GM12878 (cell line): ENCODE measurements at regions not wholly inside any gene's neighbourhood (a gene's known extent, or its start where the extent isn't known, plus 50 kb on each side); places are given as distances from the start of the nearest gene placed in this dataset.

Experiments
- ATAC-seq: fragments of 200-7000 bp; cut with Tn5 transposase; 3 replicates; pipeline ENCODE4 v1.9.1; 2020; ENCODE audit warnings: mild to moderate bottlenecking, moderate library complexity
- BruUV-seq: library from RNA; stranded (reverse); fragments of 400-500 nt; replicated peaks from 2 replicates; lab custom pipeline; 2021; lab: Mats Ljungman, UMichigan
- CTCF ChIA-PET: fragments of 300-600 bp; sonication (Branson Sonifier 250); formaldehyde crosslinking; extraction: SDS; loops from one replicate; lab custom pipeline; 2021; ENCODE audit warnings: inconsistent platforms; lab: Yijun Ruan, JAX
- POLR2A ChIA-PET: fragments of 350-600 bp; formaldehyde crosslinking; extraction: SDS; loops from one replicate; lab custom pipeline; 2021; ENCODE audit warnings: inconsistent platforms; lab: Charles Lee
- RAD21 ChIA-PET: fragments of 300-600 bp; sonication (Branson Sonifier 250); formaldehyde crosslinking; loops from one replicate; lab custom pipeline; 2023; ENCODE audit warnings: antibody characterized with exemption; ENCODE audit not compliant: unreplicated experiment; lab: Charles Lee
- SMC1A ChIA-PET: fragments of 300-600 bp; sonication (Branson Sonifier 250); formaldehyde crosslinking; loops from one replicate; lab custom pipeline; 2023; ENCODE audit not compliant: unreplicated experiment, uncharacterized antibody; lab: Charles Lee
- DNase-seq: peaks from one replicate; pipeline ENCODE4 v3.0.0-alpha.2; 2011; ENCODE audit warnings: low read depth, low spot score
- FAIRE-seq: peaks from 3 replicates; lab custom pipeline; 2011; peaks lifted over from hg19 to GRCh38; lab: Jason Lieb, UNC
- H2AFZ ChIP-seq: 2 replicates; pipeline ENCODE4 v1.6.0; 2011; ENCODE audit warnings: low read depth, low read length, control low read depth; ENCODE audit not compliant: control insufficient read depth
- H3K27ac ChIP-seq: 2 replicates; pipeline ENCODE4 v1.5.1; 2011; ENCODE audit warnings: control low read depth; ENCODE audit not compliant: control insufficient read depth, insufficient read depth
- H3K27me3 ChIP-seq, 2 experiments: replicated peaks in 1 of 2; 2 replicates each; pipeline versions ENCODE4 v1.6.0 to v1.6.1; 2011; ENCODE audit warnings: low read length in 1 of 2; ENCODE audit not compliant: control insufficient read depth in 2 of 2, insufficient read depth in 2 of 2
- H3K36me3 ChIP-seq, 2 experiments: 2 replicates each; pipeline ENCODE4 v1.5.1; 2011; ENCODE audit warnings: low read length in 1 of 2; ENCODE audit not compliant: control insufficient read depth in 2 of 2, insufficient read depth in 2 of 2
- H3K4me1 ChIP-seq: 2 replicates; pipeline ENCODE4 v1.6.1; 2011; ENCODE audit warnings: mild to moderate bottlenecking, low read length, moderate library complexity, mixed read lengths; ENCODE audit not compliant: control insufficient read depth, insufficient read depth
- H3K4me2 ChIP-seq: 2 replicates; pipeline ENCODE4 v1.6.0; 2011; ENCODE audit warnings: control low read depth; ENCODE audit not compliant: control insufficient read depth, insufficient read depth
- H3K4me3 ChIP-seq: fragments of 200-600 bp; sonication (generic); 2 replicates; pipeline ENCODE4 v1.5.1; 2016
- H3K79me2 ChIP-seq: 2 replicates; pipeline ENCODE4 v1.6.0; 2011; ENCODE audit warnings: low read length; ENCODE audit not compliant: control insufficient read depth, insufficient read depth
- H3K9ac ChIP-seq: 2 replicates; pipeline ENCODE4 v1.8.0; 2011; ENCODE audit warnings: low read length, control low read depth, mixed read lengths; ENCODE audit not compliant: control insufficient read depth, insufficient read depth
- H3K9me3 ChIP-seq: replicated peaks from 3 replicates; pipeline ENCODE4 v1.5.1; 2011; ENCODE audit warnings: mild to moderate bottlenecking, low read length; ENCODE audit not compliant: control insufficient read depth, insufficient read depth
- H4K20me1 ChIP-seq: 2 replicates; pipeline ENCODE4 v1.6.0; 2011; ENCODE audit not compliant: control insufficient read depth, insufficient read depth
- ATF3 ChIP-seq: IDR thresholded peaks from 2 replicates; pipeline ENCODE4 v1.6.1; 2011; ENCODE audit warnings: low read depth, mild to moderate bottlenecking, low read length, moderate library complexity, borderline replicate concordance; ENCODE audit errors: extremely low read depth
- CBX5 ChIP-seq: sonication (generic); IDR thresholded peaks from 2 replicates; pipeline ENCODE4 v1.6.1; 2016; ENCODE audit warnings: low read depth, moderate library complexity, mild to moderate bottlenecking, inconsistent platforms
- CEBPB ChIP-seq, 2 experiments: fragments of 150-350 bp in 1 of 2; IDR thresholded peaks; 2 replicates each; pipeline ENCODE4 v1.6.1; 2012 to 2014; ENCODE audit warnings: low read depth in 2 of 2, low read length in 2 of 2, borderline replicate concordance in 1 of 2, inconsistent platforms in 1 of 2
- E4F1 ChIP-seq: fragments of 450-650 bp; IDR thresholded peaks from 2 replicates; pipeline ENCODE4 v1.6.1; 2018; ENCODE audit warnings: borderline replicate concordance, mild to moderate bottlenecking; ENCODE audit not compliant: partially characterized antibody
- EED ChIP-seq: sonication (generic); IDR thresholded peaks from 2 replicates; pipeline ENCODE4 v1.6.1; 2016; ENCODE audit warnings: antibody characterized with exemption, low read depth
- FOXK2 ChIP-seq: fragments of 450-650 bp; IDR thresholded peaks from 2 replicates; pipeline ENCODE4 v1.6.1; 2017; ENCODE audit warnings: mild to moderate bottlenecking, moderate library complexity
- IKZF1 ChIP-seq: fragments of 450-650 bp; conservative IDR thresholded peaks from 2 replicates; pipeline ENCODE4 v1.6.1; 2017; ENCODE audit warnings: antibody characterized with exemption, mild to moderate bottlenecking
- IRF4 ChIP-seq: IDR thresholded peaks from 2 replicates; pipeline ENCODE4 v1.6.1; 2011; ENCODE audit warnings: low read depth, low read length
- MTA2 ChIP-seq: fragments of 450-650 bp; IDR thresholded peaks from 2 replicates; pipeline ENCODE4 v1.6.1; 2016; ENCODE audit warnings: low read depth, mild to moderate bottlenecking, moderate library complexity
- NFYB ChIP-seq: IDR thresholded peaks from 2 replicates; pipeline ENCODE4 v1.6.1; 2011; ENCODE audit warnings: low read depth, mild to moderate bottlenecking, low read length, improper control_type of control experiment, moderate library complexity; ENCODE audit not compliant: insufficient read depth
- POLR2AphosphoS2 ChIP-seq: IDR thresholded peaks from 2 replicates; pipeline ENCODE4 v1.6.1; 2011; ENCODE audit warnings: low read depth, mild to moderate bottlenecking, low read length, improper control_type of control experiment, moderate library complexity
- REST ChIP-seq: IDR thresholded peaks from 2 replicates; pipeline ENCODE4 v1.6.1; 2012; ENCODE audit warnings: mild to moderate bottlenecking, low read depth, low read length
- SPI1 ChIP-seq: IDR thresholded peaks from 2 replicates; pipeline ENCODE4 v1.6.1; 2011; ENCODE audit warnings: low read depth, mild to moderate bottlenecking, low read length, moderate library complexity, borderline replicate concordance; ENCODE audit not compliant: insufficient read depth
- WRNIP1 ChIP-seq: IDR thresholded peaks from 2 replicates; pipeline ENCODE4 v1.6.1; 2011; ENCODE audit warnings: low read depth, low read length, improper control_type of control experiment, borderline replicate concordance
- ZNF274 ChIP-seq: IDR thresholded peaks from one replicate; pipeline ENCODE4 v1.8.0; 2011; ENCODE audit not compliant: insufficient read length, insufficient read depth
- ZZZ3 ChIP-seq: IDR thresholded peaks from 2 replicates; pipeline ENCODE4 v1.6.1; 2011; ENCODE audit warnings: low read depth; ENCODE audit not compliant: control insufficient read depth, insufficient read length
- WGBS: methylation state at CpG from one replicate; pipeline ENCODE4 v1.1.6; 2016; ENCODE audit warnings: low lambda C conversion rate; ENCODE audit not compliant: insufficient replicate concordance, insufficient coverage; ENCODE audit errors: missing lambda C conversion rate; 5-methylcytosine and 5-hydroxymethylcytosine counted together
- in situ Hi-C: fragments of 300-500 bp; cut with MboI; formaldehyde crosslinking; loops from 9 replicates; pipeline ENCODE4 v1.14.3; 2018; ENCODE audit warnings: mixed read lengths
- intact Hi-C: fragments of 100-400 bp; cut with micrococcal nuclease; formaldehyde crosslinking; loops from one replicate; pipeline ENCODE4 v1.14.2; 2022; ENCODE audit not compliant: unreplicated experiment

GRCh38 chr2:188727846-188728245, 246.3 kb upstream of the COL3A1 start (continued):
- TF ChIP-seq E4F1 (no peak), CBX5 (no peak)
- TF ChIP-seq, all 136 proteins: peak for 0

- in situ Hi-C loops = no loop called here
- Histone ChIP-seq H3K9me3 (no peaks in the 10 kb centered on the region), H3K4me2 (no peak overlapping the region), H4K20me1 (no peaks in the 10 kb centered on the region), H3K27me3 (no peaks in the 10 kb centered on the region), H3K27ac (no peak overlapping the region), H3K79me2 (no peaks in the 10 kb centered on the region), H2AFZ (no peak overlapping the region), H3K36me3 (no peaks in the 10 kb centered on the region), H3K4me1 (no peaks in the 10 kb centered on the region), H3K9ac (no peak overlapping the region), H3K4me3 (no peak overlapping the region)
- BruUV-seq = no TSS peak
- RAD21 ChIA-PET = no interaction called here
- DNase-seq (no peak), ATAC-seq (no peak), FAIRE-seq (no peak)
- SMC1A ChIA-PET = no interaction called here
- 9% methylated on average over 3 of the region's 3 CpGs for WGBS
- intact Hi-C loops = no loop called here
- POLR2A ChIA-PET = no interaction called here
- CTCF ChIA-PET = no interaction called here
- TF ChIP-seq ZZZ3 = no peak
- TF ChIP-seq IRF4 = no peak
- no peak for TF ChIP-seq ZNF274
- no peak for TF ChIP-seq FOXK2
- TF ChIP-seq CEBPB (IDR thresholded peaks at IDR 0.05; ENCODE audit: borderline replicate concordance in 1 of 2, low read depth in 2 of 2, low read length in 2 of 2) = no peak
- TF ChIP-seq MTA2 = no peak
- no peak for TF ChIP-seq NFYB
- TF ChIP-seq IKZF1 = no peak
- no peak for TF ChIP-seq SPI1
- no peak for TF ChIP-seq EED
- TF ChIP-seq ATF3 = no peak
- no peak for TF ChIP-seq POLR2AphosphoS2
- TF ChIP-seq REST = no peak
- no peak for TF ChIP-seq WRNIP1
These were observed 239.5 kb upstream of the COL3A1 start for GRCh38 chr2:188734691-188735090.
